HCT116 (cell line): ENCODE measurements at regions not wholly inside any gene's neighbourhood (a gene's known extent, or its start where the extent isn't known, plus 50 kb on each side); places are given as distances from the start of the nearest gene placed in this dataset.

ENCODE experiments used
- ATAC-seq: fragments of 200-7000 bp; cut with Tn5 transposase; 2 replicates; pipeline ENCODE4 v1.9.1; 2020; ENCODE audit warnings: mild to moderate bottlenecking, moderate library complexity
- BruUV-seq: library from RNA; stranded (reverse); fragments of 400-500 nt; replicated peaks from 2 replicates; lab custom pipeline; 2021; lab: Mats Ljungman, UMichigan
- CTCF ChIA-PET: fragments of 300-600 bp; sonication (Branson Sonifier 250); formaldehyde crosslinking; loops from one replicate; lab custom pipeline; 2021; ENCODE audit warnings: antibody characterized with exemption; lab: Charles Lee
- POLR2A ChIA-PET: fragments of 300-600, 350-600 bp; sonication (Branson Sonifier 250); formaldehyde crosslinking; loops from one replicate; lab custom pipeline; 2021; ENCODE audit warnings: antibody characterized with exemption; lab: Charles Lee
- RAD21 ChIA-PET, 2 experiments: fragments of 300-600 bp; sonication (Branson Sonifier 250); formaldehyde crosslinking; loops; one replicate each; lab custom pipeline; 2023; ENCODE audit warnings: low total read pairs in 2 of 2; ENCODE audit not compliant: uncharacterized antibody in 2 of 2, unreplicated experiment in 2 of 2, low non-redundant PET in 1 of 2; lab: Charles Lee
- DNase-seq: peaks from one replicate; pipeline ENCODE4 v3.0.0-alpha.2; 2010; ENCODE audit warnings: low read depth, low spot score
- H2AFZ ChIP-seq: fragments of 200-600 bp; shearing (Covaris generic), sonication (generic); 2 replicates; pipeline ENCODE4 v1.6.1; 2017; ENCODE audit warnings: low read depth, mixed run types, mixed read lengths, antibody characterized with exemption, low read length; ENCODE audit not compliant: poor library complexity, severe bottlenecking
- H3K27ac ChIP-seq: 2 replicates; pipeline ENCODE4 v1.5.1; 2012; ENCODE audit warnings: low read depth, low read length
- H3K27me3 ChIP-seq: fragments of 200-600 bp; sonication (generic); 2 replicates; pipeline ENCODE4 v1.6.1; 2016; ENCODE audit warnings: mixed run types, low read length, mixed read lengths; ENCODE audit not compliant: insufficient read depth
- H3K36me3 ChIP-seq, 2 experiments: fragments of 200-500 bp in 1 of 2; fragments of 200-600 bp in 1 of 2; sonication (Bioruptor generic) in 1 of 2; sonication (generic) in 1 of 2; 2 replicates each; pipeline versions ENCODE4 v1.5.1 to v1.6.1; 2014 to 2016; ENCODE audit warnings: low read length in 2 of 2, inconsistent platforms in 1 of 2, mixed read lengths in 1 of 2, mixed run types in 1 of 2; ENCODE audit not compliant: insufficient read depth in 2 of 2, control insufficient read depth in 1 of 2
- H3K4me1 ChIP-seq, 2 experiments: fragments of 200-600 bp in 1 of 2; sonication (generic) in 1 of 2; 2 replicates each; pipeline versions ENCODE4 v1.5.1 to v1.6.1; 2012 to 2017; ENCODE audit warnings: low read length in 2 of 2, inconsistent platforms in 1 of 2, mild to moderate bottlenecking in 1 of 2, mixed read lengths in 1 of 2, mixed run types in 1 of 2, moderate library complexity in 1 of 2; ENCODE audit not compliant: insufficient read depth in 2 of 2, control insufficient read depth in 1 of 2
- H3K4me2 ChIP-seq: fragments of 200-600 bp; sonication (generic); 2 replicates; pipeline ENCODE4 v1.6.1; 2017; ENCODE audit warnings: mixed run types, low read length, mixed read lengths
- H3K4me3 ChIP-seq, 2 experiments: fragments of 200-600 bp in 1 of 2; sonication (generic) in 1 of 2; replicated peaks in 1 of 2; 2 replicates each; pipeline ENCODE4 v1.5.1; 2011 to 2016; ENCODE audit warnings: low read length in 2 of 2, control low read depth in 1 of 2, low read depth in 1 of 2, mild to moderate bottlenecking in 1 of 2, mixed read lengths in 1 of 2, mixed run types in 1 of 2
- H3K79me2 ChIP-seq: fragments of 200-600 bp; sonication (generic); 2 replicates; pipeline ENCODE4 v1.6.1; 2017; ENCODE audit warnings: mild to moderate bottlenecking, mixed run types, low read length, moderate library complexity, mixed read lengths; ENCODE audit not compliant: insufficient read depth
- H3K9ac ChIP-seq: fragments of 200-600 bp; sonication (generic); 2 replicates; pipeline ENCODE4 v1.6.1; 2016; ENCODE audit warnings: low read length, mixed read lengths
- H3K9me2 ChIP-seq: fragments of 200-600 bp; sonication (generic), shearing (Covaris generic); 2 replicates; pipeline ENCODE4 v1.6.1; 2017; ENCODE audit warnings: mixed run types, mild to moderate bottlenecking, moderate library complexity; ENCODE audit not compliant: insufficient read depth
- H3K9me3 ChIP-seq, 2 experiments: fragments of 200-500 bp in 1 of 2; fragments of 200-600 bp in 1 of 2; sonication (Bioruptor generic) in 1 of 2; sonication (generic) in 1 of 2; 2 replicates each; pipeline ENCODE4 v1.6.1; 2014 to 2017; ENCODE audit warnings: low read length in 2 of 2, mixed read lengths in 2 of 2, inconsistent platforms in 1 of 2, low read depth in 1 of 2, mild to moderate bottlenecking in 1 of 2, mixed run types in 1 of 2, moderate library complexity in 1 of 2; ENCODE audit not compliant: control insufficient read depth in 1 of 2, insufficient read depth in 1 of 2
- H4K20me1 ChIP-seq: fragments of 200-600 bp; sonication (generic), shearing (Covaris generic); 2 replicates; pipeline ENCODE4 v1.6.1; 2017; ENCODE audit warnings: mixed run types, mild to moderate bottlenecking, moderate library complexity; ENCODE audit not compliant: insufficient read depth
- CEBPB ChIP-seq: IDR thresholded peaks from 2 replicates; pipeline ENCODE4 v1.6.1; 2012; ENCODE audit warnings: low read depth
- EZH2phosphoT487 ChIP-seq: fragments of 200-600 bp; IDR thresholded peaks from 2 replicates; pipeline ENCODE4 v1.6.1; 2018; ENCODE audit warnings: antibody characterized with exemption, borderline replicate concordance
- RAD21 ChIP-seq: IDR thresholded peaks from 2 replicates; pipeline ENCODE4 v1.6.1; 2012; ENCODE audit warnings: low read depth, mild to moderate bottlenecking
- SIN3A ChIP-seq: IDR thresholded peaks from 2 replicates; pipeline ENCODE4 v1.6.1; 2012; ENCODE audit warnings: low read depth
- SP1 ChIP-seq: IDR thresholded peaks from 2 replicates; pipeline ENCODE4 v1.6.1; 2012; ENCODE audit warnings: low read depth
- TCF7L2 ChIP-seq: IDR thresholded peaks from 2 replicates; pipeline ENCODE4 v1.7.0; 2011; ENCODE audit warnings: borderline replicate concordance, inconsistent platforms; ENCODE audit not compliant: insufficient read depth, insufficient read length; ENCODE audit errors: extremely low read depth
- YY1 ChIP-seq: IDR thresholded peaks from 2 replicates; pipeline ENCODE4 v1.6.1; 2011; ENCODE audit warnings: low read length, low read depth, moderate library complexity, mild to moderate bottlenecking; ENCODE audit not compliant: insufficient replicate concordance; ENCODE audit errors: extremely low read depth
- ZFX ChIP-seq: fragments of 450-650 bp; IDR thresholded peaks from 2 replicates; pipeline ENCODE4 v1.6.1; 2017
- ZNF274 ChIP-seq: fragments of 200-500 bp; sonication (Bioruptor generic); IDR thresholded peaks from 2 replicates; pipeline ENCODE4 v1.6.1; 2014; ENCODE audit warnings: mild to moderate bottlenecking, low read depth, low read length, inconsistent platforms
- intact Hi-C: fragments of 100-400 bp; cut with micrococcal nuclease; formaldehyde crosslinking; loops from 2 replicates; pipeline ENCODE4 v1.10.0; 2022
- TF ChIP-seq, protein P1 (sequence below): IDR thresholded peaks from 2 replicates; pipeline ENCODE4 v1.6.1; 2011; ENCODE audit warnings: mild to moderate bottlenecking, low read length, moderate library complexity; ENCODE audit not compliant: insufficient replicate concordance; ENCODE audit errors: extremely low read depth
- TF ChIP-seq, protein P2 (sequence below): IDR thresholded peaks from 2 replicates; pipeline ENCODE4 v1.6.1; 2012; ENCODE audit warnings: low read depth
- TF ChIP-seq, protein P3 (sequence below): IDR thresholded peaks from 2 replicates; pipeline ENCODE4 v1.6.1; 2012
- TF ChIP-seq, protein P4 (sequence below), 3 experiments: fragments of 200-600 bp in 1 of 3; sonication (generic) in 1 of 3; IDR thresholded peaks in 2 of 3; conservative IDR thresholded peaks in 1 of 3; 2 replicates each; pipeline ENCODE4 v1.5.1; 2012 to 2017; ENCODE audit warnings: low read depth in 2 of 3, low read length in 2 of 3, antibody characterized with exemption in 1 of 3, borderline replicate concordance in 1 of 3, control low read depth in 1 of 3, mild to moderate bottlenecking in 1 of 3, mixed read lengths in 1 of 3, mixed run types in 1 of 3, moderate library complexity in 1 of 3; ENCODE audit not compliant: insufficient read depth in 1 of 3

GRCh38 chr19:28367146-28367545 is 845.8 kb downstream of the UQCRFS1 start:
- Histone ChIP-seq H3K4me2 (no peak overlapping the region), H3K9me2 (no peaks in the 10 kb centered on the region), H3K36me3 (no peaks in the 10 kb centered on the region), H4K20me1 (no peaks in the 10 kb centered on the region), H2AFZ (no peak overlapping the region), H3K9me3 (peaks cover 18 to 42% of the 10 kb centered on the region in 2 experiments; a peak in 3 of 4 replicates), H3K79me2 (no peaks in the 10 kb centered on the region), H3K27me3 (no peaks in the 10 kb centered on the region), H3K9ac (no peak overlapping the region), H3K4me1 (no peaks in the 10 kb centered on the region), H3K27ac (no peak overlapping the region), H3K4me3 (no peak overlapping the region)
- no TSS peak for BruUV-seq
- DNase-seq = no peak
- ChIA-PET RAD21 (no interaction called here), CTCF (no interaction called here), POLR2A (no interaction called here)
- TF ChIP-seq, protein P1, sequence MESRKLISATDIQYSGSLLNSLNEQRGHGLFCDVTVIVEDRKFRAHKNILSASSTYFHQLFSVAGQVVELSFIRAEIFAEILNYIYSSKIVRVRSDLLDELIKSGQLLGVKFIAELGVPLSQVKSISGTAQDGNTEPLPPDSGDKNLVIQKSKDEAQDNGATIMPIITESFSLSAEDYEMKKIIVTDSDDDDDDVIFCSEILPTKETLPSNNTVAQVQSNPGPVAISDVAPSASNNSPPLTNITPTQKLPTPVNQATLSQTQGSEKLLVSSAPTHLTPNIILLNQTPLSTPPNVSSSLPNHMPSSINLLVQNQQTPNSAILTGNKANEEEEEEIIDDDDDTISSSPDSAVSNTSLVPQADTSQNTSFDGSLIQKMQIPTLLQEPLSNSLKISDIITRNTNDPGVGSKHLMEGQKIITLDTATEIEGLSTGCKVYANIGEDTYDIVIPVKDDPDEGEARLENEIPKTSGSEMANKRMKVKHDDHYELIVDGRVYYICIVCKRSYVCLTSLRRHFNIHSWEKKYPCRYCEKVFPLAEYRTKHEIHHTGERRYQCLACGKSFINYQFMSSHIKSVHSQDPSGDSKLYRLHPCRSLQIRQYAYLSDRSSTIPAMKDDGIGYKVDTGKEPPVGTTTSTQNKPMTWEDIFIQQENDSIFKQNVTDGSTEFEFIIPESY = no peak
- TF ChIP-seq YY1 (no peak), SIN3A (no peak), ZNF274 (no peak), ZFX (no peak), EZH2phosphoT487 (no peak), RAD21 (no peak), SP1 (no peak), TCF7L2 (no peak), CEBPB (no peak)
- TF ChIP-seq, protein P2, sequence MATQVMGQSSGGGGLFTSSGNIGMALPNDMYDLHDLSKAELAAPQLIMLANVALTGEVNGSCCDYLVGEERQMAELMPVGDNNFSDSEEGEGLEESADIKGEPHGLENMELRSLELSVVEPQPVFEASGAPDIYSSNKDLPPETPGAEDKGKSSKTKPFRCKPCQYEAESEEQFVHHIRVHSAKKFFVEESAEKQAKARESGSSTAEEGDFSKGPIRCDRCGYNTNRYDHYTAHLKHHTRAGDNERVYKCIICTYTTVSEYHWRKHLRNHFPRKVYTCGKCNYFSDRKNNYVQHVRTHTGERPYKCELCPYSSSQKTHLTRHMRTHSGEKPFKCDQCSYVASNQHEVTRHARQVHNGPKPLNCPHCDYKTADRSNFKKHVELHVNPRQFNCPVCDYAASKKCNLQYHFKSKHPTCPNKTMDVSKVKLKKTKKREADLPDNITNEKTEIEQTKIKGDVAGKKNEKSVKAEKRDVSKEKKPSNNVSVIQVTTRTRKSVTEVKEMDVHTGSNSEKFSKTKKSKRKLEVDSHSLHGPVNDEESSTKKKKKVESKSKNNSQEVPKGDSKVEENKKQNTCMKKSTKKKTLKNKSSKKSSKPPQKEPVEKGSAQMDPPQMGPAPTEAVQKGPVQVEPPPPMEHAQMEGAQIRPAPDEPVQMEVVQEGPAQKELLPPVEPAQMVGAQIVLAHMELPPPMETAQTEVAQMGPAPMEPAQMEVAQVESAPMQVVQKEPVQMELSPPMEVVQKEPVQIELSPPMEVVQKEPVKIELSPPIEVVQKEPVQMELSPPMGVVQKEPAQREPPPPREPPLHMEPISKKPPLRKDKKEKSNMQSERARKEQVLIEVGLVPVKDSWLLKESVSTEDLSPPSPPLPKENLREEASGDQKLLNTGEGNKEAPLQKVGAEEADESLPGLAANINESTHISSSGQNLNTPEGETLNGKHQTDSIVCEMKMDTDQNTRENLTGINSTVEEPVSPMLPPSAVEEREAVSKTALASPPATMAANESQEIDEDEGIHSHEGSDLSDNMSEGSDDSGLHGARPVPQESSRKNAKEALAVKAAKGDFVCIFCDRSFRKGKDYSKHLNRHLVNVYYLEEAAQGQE = no peak
- TF ChIP-seq, protein P3, sequence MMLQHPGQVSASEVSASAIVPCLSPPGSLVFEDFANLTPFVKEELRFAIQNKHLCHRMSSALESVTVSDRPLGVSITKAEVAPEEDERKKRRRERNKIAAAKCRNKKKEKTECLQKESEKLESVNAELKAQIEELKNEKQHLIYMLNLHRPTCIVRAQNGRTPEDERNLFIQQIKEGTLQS = no peak
- TF ChIP-seq, protein P4, sequence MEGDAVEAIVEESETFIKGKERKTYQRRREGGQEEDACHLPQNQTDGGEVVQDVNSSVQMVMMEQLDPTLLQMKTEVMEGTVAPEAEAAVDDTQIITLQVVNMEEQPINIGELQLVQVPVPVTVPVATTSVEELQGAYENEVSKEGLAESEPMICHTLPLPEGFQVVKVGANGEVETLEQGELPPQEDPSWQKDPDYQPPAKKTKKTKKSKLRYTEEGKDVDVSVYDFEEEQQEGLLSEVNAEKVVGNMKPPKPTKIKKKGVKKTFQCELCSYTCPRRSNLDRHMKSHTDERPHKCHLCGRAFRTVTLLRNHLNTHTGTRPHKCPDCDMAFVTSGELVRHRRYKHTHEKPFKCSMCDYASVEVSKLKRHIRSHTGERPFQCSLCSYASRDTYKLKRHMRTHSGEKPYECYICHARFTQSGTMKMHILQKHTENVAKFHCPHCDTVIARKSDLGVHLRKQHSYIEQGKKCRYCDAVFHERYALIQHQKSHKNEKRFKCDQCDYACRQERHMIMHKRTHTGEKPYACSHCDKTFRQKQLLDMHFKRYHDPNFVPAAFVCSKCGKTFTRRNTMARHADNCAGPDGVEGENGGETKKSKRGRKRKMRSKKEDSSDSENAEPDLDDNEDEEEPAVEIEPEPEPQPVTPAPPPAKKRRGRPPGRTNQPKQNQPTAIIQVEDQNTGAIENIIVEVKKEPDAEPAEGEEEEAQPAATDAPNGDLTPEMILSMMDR (IDR thresholded peaks at IDR 0.05 in 2 of 3, conservative IDR thresholded peaks at IDR 0.05 in 1 of 3; ENCODE audit: borderline replicate concordance in 1 of 3, insufficient read depth in 1 of 3, low read depth in 2 of 3, low read length in 2 of 3) = no peak
- ATAC-seq = no peak
- intact Hi-C loops = no loop called here
